ENCODE measurements at regions not wholly inside any gene's neighbourhood (a gene's known extent, or its start where the extent isn't known, plus 50 kb on each side); places are given as distances from the start of the nearest gene placed in this dataset.

GRCh38 chr2:64938607-64939285, 50.5 kb upstream of the SLC1A4 start:
- TF ChIP-seq CTCF (IDR thresholded peaks at IDR 0.05) (no peak), POLR2A (IDR thresholded peaks at IDR 0.05) (no peak)
